Keratinocyte (primary cell): ENCODE measurements at regions not wholly inside any gene's neighbourhood (a gene's known extent, or its start where the extent isn't known, plus 50 kb on each side); places are given as distances from the start of the nearest gene placed in this dataset.

Experiments
- DNase-seq: peaks from one replicate; pipeline ENCODE4 v3.0.0-alpha.2; 2011; ENCODE audit warnings: low read depth, missing footprints, low spot score
- FAIRE-seq: peaks from 2 replicates; lab custom pipeline; 2011; peaks lifted over from hg19 to GRCh38; lab: Jason Lieb, UNC
- H2AFZ ChIP-seq: 2 replicates; pipeline ENCODE4 v1.6.0; 2012; ENCODE audit warnings: low read length, control low read depth, inconsistent platforms; ENCODE audit not compliant: control insufficient read depth
- H3K27ac ChIP-seq: 2 replicates; pipeline ENCODE4 v1.5.1; 2011; ENCODE audit warnings: low read length; ENCODE audit not compliant: control insufficient read depth, insufficient read depth
- H3K27me3 ChIP-seq: 3 replicates; pipeline ENCODE4 v1.6.0; 2011; ENCODE audit warnings: low read length; ENCODE audit not compliant: control insufficient read depth, insufficient read depth; ENCODE audit errors: extremely low read depth
- H3K36me3 ChIP-seq, 2 experiments: 2 replicates in 1 of 2; 3 replicates in 1 of 2; pipeline ENCODE4 v1.5.1; 2011; ENCODE audit warnings: low read length in 2 of 2, mild to moderate bottlenecking in 1 of 2; ENCODE audit not compliant: control insufficient read depth in 2 of 2, insufficient read depth in 2 of 2; ENCODE audit errors: extremely low read depth in 1 of 2
- H3K4me1 ChIP-seq: 3 replicates; pipeline ENCODE4 v1.5.1; 2011; ENCODE audit warnings: low read length; ENCODE audit not compliant: control insufficient read depth, insufficient read depth; ENCODE audit errors: extremely low read depth
- H3K4me2 ChIP-seq: 3 replicates; pipeline ENCODE4 v1.6.0; 2011; ENCODE audit warnings: low read depth, low read length; ENCODE audit not compliant: control insufficient read depth, insufficient read depth; ENCODE audit errors: extremely low read depth
- H3K4me3 ChIP-seq, 3 experiments: fragments of 200-600 bp in 1 of 3; sonication (generic) in 1 of 3; 2 replicates in 2 of 3; 3 replicates in 1 of 3; pipeline ENCODE4 v1.5.1; 2011 to 2016; ENCODE audit warnings: low read length in 3 of 3, mild to moderate bottlenecking in 3 of 3, control low read depth in 2 of 3, inconsistent platforms in 1 of 3, low read depth in 1 of 3, mixed read lengths in 1 of 3, mixed run types in 1 of 3, moderate library complexity in 1 of 3; ENCODE audit not compliant: control insufficient read depth in 2 of 3, insufficient read depth in 2 of 3; ENCODE audit errors: extremely low read depth in 1 of 3
- H3K79me2 ChIP-seq: 2 replicates; pipeline ENCODE4 v1.6.0; 2012; ENCODE audit warnings: low read length; ENCODE audit not compliant: control insufficient read depth, insufficient read depth
- H3K9ac ChIP-seq: 3 replicates; pipeline ENCODE4 v1.6.0; 2011; ENCODE audit warnings: low read length; ENCODE audit not compliant: control insufficient read depth, insufficient read depth; ENCODE audit errors: extremely low read depth
- H3K9me1 ChIP-seq: 3 replicates; pipeline ENCODE4 v1.6.0; 2011; ENCODE audit warnings: low read length; ENCODE audit not compliant: control insufficient read depth, insufficient read depth; ENCODE audit errors: extremely low read depth
- H3K9me3 ChIP-seq: 2 replicates; pipeline ENCODE4 v1.5.1; 2012; ENCODE audit warnings: low read depth, low read length; ENCODE audit not compliant: control insufficient read depth
- H4K20me1 ChIP-seq: 3 replicates; pipeline ENCODE4 v1.6.0; 2011; ENCODE audit warnings: low read length; ENCODE audit not compliant: control insufficient read depth, insufficient read depth; ENCODE audit errors: extremely low read depth
- EZH2 ChIP-seq: IDR thresholded peaks from one replicate; pipeline ENCODE4 v1.6.1; 2012; ENCODE audit warnings: inconsistent platforms, mild to moderate bottlenecking, low read length, moderate library complexity
- dilution Hi-C: fragments of 300-500 bp; cut with MboI; formaldehyde crosslinking; loops from one replicate; pipeline ENCODE4 v1.7.0; 2020; ENCODE audit warnings: low sequenced_read_pairs; ENCODE audit not compliant: extremely low pct_ligation_motif_present
- TF ChIP-seq, protein P1 (sequence below), 3 experiments: IDR thresholded peaks in 1 of 3; conservative IDR thresholded peaks in 1 of 3; optimal IDR thresholded peaks in 1 of 3; 2 replicates in 2 of 3; 3 replicates in 1 of 3; pipeline versions ENCODE3 to v1.5.1; 2011; ENCODE audit warnings: low read length in 3 of 3, mild to moderate bottlenecking in 3 of 3, moderate library complexity in 2 of 3, control low read depth in 1 of 3, inconsistent platforms in 1 of 3; ENCODE audit not compliant: insufficient read depth in 2 of 3; ENCODE audit errors: extremely low read depth in 1 of 3

DNA sequence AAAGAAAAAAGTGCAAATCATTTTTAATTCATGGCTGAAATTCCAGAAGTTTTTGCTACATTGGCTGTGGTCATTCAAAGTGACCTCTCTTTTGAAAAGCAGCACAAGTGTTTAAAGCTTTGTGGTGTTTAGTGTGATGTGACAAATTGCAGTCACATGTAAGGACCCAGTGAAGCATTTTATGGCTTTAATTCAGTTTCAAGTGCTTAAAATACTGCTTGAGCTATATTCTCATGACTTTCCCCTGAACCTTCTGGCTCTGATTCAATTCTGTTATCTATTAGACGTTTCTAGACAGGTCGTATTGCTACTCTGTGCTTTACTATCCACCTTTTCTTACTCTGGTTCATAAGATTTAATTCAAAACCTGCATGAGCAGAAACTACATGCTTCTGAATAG, 105.8 kb downstream of the FAT4 start:
- Histone ChIP-seq H3K9ac (no peak overlapping the region), H3K27me3 (no peaks in the 10 kb centered on the region), H3K4me1 (no peaks in the 10 kb centered on the region), H3K4me3 (no peak overlapping the region), H3K9me3 (no peaks in the 10 kb centered on the region), H3K9me1 (no peaks in the 10 kb centered on the region), H3K4me2 (no peak overlapping the region), H4K20me1 (no peaks in the 10 kb centered on the region), H3K36me3 (no peaks in the 10 kb centered on the region), H3K27ac (no peak overlapping the region), H3K79me2 (no peaks in the 10 kb centered on the region), H2AFZ (no peak overlapping the region)
- dilution Hi-C loops, result no loop called here
- FAIRE-seq (no peak), DNase-seq (no peak)
- TF ChIP-seq, protein P1, sequence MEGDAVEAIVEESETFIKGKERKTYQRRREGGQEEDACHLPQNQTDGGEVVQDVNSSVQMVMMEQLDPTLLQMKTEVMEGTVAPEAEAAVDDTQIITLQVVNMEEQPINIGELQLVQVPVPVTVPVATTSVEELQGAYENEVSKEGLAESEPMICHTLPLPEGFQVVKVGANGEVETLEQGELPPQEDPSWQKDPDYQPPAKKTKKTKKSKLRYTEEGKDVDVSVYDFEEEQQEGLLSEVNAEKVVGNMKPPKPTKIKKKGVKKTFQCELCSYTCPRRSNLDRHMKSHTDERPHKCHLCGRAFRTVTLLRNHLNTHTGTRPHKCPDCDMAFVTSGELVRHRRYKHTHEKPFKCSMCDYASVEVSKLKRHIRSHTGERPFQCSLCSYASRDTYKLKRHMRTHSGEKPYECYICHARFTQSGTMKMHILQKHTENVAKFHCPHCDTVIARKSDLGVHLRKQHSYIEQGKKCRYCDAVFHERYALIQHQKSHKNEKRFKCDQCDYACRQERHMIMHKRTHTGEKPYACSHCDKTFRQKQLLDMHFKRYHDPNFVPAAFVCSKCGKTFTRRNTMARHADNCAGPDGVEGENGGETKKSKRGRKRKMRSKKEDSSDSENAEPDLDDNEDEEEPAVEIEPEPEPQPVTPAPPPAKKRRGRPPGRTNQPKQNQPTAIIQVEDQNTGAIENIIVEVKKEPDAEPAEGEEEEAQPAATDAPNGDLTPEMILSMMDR (optimal IDR thresholded peaks at IDR 0.05 in 1 of 3, IDR thresholded peaks at IDR 0.05 in 1 of 3, conservative IDR thresholded peaks at IDR 0.05 in 1 of 3; ENCODE audit: extremely low read depth in 1 of 3, insufficient read depth in 2 of 3, low read length in 3 of 3), result no peak
- no peak for TF ChIP-seq EZH2

DNA sequence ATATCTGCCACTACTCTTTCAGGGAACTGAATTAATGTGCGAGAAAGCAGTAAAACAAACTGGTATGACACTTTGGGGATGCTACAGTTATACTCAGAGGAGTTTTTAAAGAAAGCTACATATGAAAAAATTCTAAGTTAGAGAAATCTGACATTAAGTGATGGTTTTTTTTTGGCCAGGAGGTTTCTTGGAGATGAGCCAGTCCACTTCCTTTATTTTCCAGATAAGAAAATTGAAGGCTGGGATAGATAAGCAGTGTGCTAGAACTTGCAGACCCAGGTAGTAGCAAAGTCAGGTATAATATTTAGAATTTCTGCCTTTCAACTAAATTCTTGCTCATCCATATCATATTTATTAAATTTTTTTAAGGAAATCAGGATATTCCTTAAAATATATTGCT, 106.8 kb downstream of the FAT4 start:
- H3K4me1 ChIP-seq, result no peaks in the 10 kb centered on the region
- no peak overlapping the region for H2AFZ ChIP-seq
- no peaks in the 10 kb centered on the region for H3K36me3 ChIP-seq
- no peak for TF ChIP-seq EZH2
- TF ChIP-seq, protein P1 (optimal IDR thresholded peaks at IDR 0.05 in 1 of 3, IDR thresholded peaks at IDR 0.05 in 1 of 3, conservative IDR thresholded peaks at IDR 0.05 in 1 of 3; ENCODE audit: extremely low read depth in 1 of 3, insufficient read depth in 2 of 3, low read length in 3 of 3), result no peak
- FAIRE-seq (no peak), DNase-seq (no peak)
- H3K27ac ChIP-seq, result no peak overlapping the region
- dilution Hi-C loops, result no loop called here
- no peak overlapping the region for H3K9ac ChIP-seq
- H3K9me1 ChIP-seq, result no peaks in the 10 kb centered on the region
- no peaks in the 10 kb centered on the region for H3K79me2 ChIP-seq
- H3K4me3 ChIP-seq, result no peak overlapping the region
- H4K20me1 ChIP-seq, result no peaks in the 10 kb centered on the region
- H3K9me3 ChIP-seq, result no peaks in the 10 kb centered on the region
- H3K4me2 ChIP-seq, result no peak overlapping the region
- no peaks in the 10 kb centered on the region for H3K27me3 ChIP-seq
